NCI-H1092 treated with DMSO at 0.1 percent for 48 hours (cell line): ENCODE measurements at regions not wholly inside any gene's neighbourhood (a gene's known extent, or its start where the extent isn't known, plus 50 kb on each side); places are given as distances from the start of the nearest gene placed in this dataset.

Experiments used
- DNase-seq: peaks from one replicate; lab custom pipeline; 2025; lab: John Stamatoyannopoulos, UW

GRCh38 chr10:65501259-65501658 is 1424.6 kb upstream of the LRRTM3 start:
- DNase-seq: no peak

- DNase-seq: no peak
Measured at GRCh38 chr10:65518379-65518778, 1407.5 kb upstream of the LRRTM3 start.

- DNase-seq: no peak
Measured at GRCh38 chr10:65528986-65529385, 1396.8 kb upstream of the LRRTM3 start.

- DNase-seq: no peak
Measured at GRCh38 chr10:65531545-65531944, 1394.3 kb upstream of the LRRTM3 start.

GRCh38 chr10:65534771-65535170 is 1391.1 kb upstream of the LRRTM3 start:
- no peak for DNase-seq

GRCh38 chr10:65544756-65545155 is 1381.1 kb upstream of the LRRTM3 start:
- no peak for DNase-seq

GRCh38 chr10:65548001-65548400 is 1377.8 kb upstream of the LRRTM3 start:
- DNase-seq: no peak

GRCh38 chr10:65550761-65551160 is 1375.1 kb upstream of the LRRTM3 start:
- no peak for DNase-seq

- DNase-seq: no peak
Measured at GRCh38 chr10:65555192-65555591, 1370.6 kb upstream of the LRRTM3 start.

- no peak for DNase-seq
Measured at GRCh38 chr10:65556006-65556405, 1369.8 kb upstream of the LRRTM3 start.

GRCh38 chr10:65559369-65559768 is 1366.5 kb upstream of the LRRTM3 start:
- no peak for DNase-seq

GRCh38 chr10:65565246-65565645 is 1360.6 kb upstream of the LRRTM3 start:
- no peak for DNase-seq

- DNase-seq: no peak
Measured at GRCh38 chr10:65566906-65567305, 1358.9 kb upstream of the LRRTM3 start.

- peak; percentile 41 for DNase-seq
Measured at GRCh38 chr10:65570143-65571010, 1355.5 kb upstream of the LRRTM3 start.

GRCh38 chr10:65571011-65571570 is 1354.7 kb upstream of the LRRTM3 start:
- DNase-seq: no peak

- DNase-seq: no peak
Measured at GRCh38 chr10:65581426-65582026, 1344.3 kb upstream of the LRRTM3 start.

GRCh38 chr10:65602182-65602865 is 1323.5 kb upstream of the LRRTM3 start:
- DNase-seq: no peak

- no peak for DNase-seq
Measured at GRCh38 chr10:65611592-65611991, 1314.2 kb upstream of the LRRTM3 start.

GRCh38 chr10:65614956-65615565 is 1310.8 kb upstream of the LRRTM3 start:
- DNase-seq: no peak

- DNase-seq: no peak
Measured at GRCh38 chr10:65618126-65618525, 1307.7 kb upstream of the LRRTM3 start.

GRCh38 chr10:65620404-65621048 is 1305.3 kb upstream of the LRRTM3 start:
- no peak for DNase-seq

- no peak for DNase-seq
Measured at GRCh38 chr10:65622608-65623007, 1303.2 kb upstream of the LRRTM3 start.
